ENCODE measurements at regions not wholly inside any gene's neighbourhood (a gene's known extent, or its start where the extent isn't known, plus 50 kb on each side); places are given as distances from the start of the nearest gene placed in this dataset.

GRCh38 chr14:38125481-38126037, 82.1 kb upstream of the SSTR1 start:
- no peak for DNase-seq

GRCh38 chr14:38127356-38127755, 80.3 kb upstream of the SSTR1 start:
- no peak for DNase-seq

DNA sequence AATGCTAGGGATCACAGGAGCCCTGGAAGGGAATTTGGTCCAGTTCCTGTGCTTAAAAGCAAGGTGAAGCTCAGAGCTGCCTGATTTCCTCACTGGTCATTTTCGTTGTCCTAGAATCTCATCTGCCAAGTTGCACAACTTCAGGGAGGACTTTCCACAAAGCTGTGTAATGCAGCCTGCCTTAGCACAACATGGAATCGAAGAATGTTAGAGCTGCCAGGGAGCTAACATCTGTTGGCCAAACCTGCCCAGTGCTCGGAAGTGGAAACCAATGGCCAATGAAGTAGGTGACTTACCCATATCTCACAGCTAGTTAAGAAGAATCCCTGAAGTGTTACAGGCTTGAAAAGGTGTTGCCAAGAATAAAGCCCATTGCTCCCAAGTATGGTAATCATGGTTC, 79.9 kb upstream of the SSTR1 start:
- no peak for DNase-seq

DNA sequence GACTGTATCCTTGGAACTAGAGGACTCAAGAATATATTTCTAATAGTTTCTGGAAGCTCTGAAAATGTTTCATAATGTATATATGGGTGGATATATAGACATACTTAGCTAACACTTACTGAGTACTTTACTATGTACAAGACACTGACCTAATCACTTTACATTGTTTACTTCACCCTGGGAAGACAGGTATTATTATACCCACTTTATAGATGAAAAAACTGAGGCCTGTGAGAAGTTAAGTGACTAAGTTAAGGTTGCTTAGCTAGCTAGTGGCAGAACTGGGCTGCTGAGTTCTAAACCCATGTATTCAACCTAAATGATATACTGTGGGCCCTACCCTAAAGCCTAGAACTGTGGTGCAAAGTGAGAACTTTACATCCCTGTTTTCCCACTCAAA, 79.1 kb upstream of the SSTR1 start:
- DNase-seq: no peak

DNA sequence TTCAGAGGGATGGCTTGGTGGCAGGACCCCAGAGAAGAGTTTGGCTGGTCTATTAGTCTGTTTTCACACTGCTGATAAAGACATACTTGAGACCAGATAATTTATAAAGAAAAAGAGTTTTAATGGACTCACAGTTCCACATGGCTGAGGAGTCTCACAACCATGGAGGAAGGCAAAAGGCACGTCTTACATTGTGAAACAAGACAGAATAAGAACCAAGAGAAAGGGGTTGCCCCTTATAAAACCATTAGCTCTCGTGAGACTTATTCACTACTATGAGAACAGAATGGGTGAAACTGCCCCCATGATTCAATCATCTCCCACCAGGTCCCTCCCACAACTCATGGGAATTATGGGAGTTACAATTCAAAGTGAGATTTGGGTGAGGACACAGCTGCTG, 78.5 kb upstream of the SSTR1 start:
- no peak for DNase-seq

GRCh38 chr14:38129705-38130104, 78.0 kb upstream of the SSTR1 start:
- no peak for DNase-seq

GRCh38 chr14:38134416-38135030, 73.2 kb upstream of the SSTR1 start:
- no peak for DNase-seq

- DNase-seq: no peak
Measured at GRCh38 chr14:38135106-38135867, 72.4 kb upstream of the SSTR1 start.

GRCh38 chr14:38137005-38137404, 70.7 kb upstream of the SSTR1 start:
- DNase-seq: no peak

DNA sequence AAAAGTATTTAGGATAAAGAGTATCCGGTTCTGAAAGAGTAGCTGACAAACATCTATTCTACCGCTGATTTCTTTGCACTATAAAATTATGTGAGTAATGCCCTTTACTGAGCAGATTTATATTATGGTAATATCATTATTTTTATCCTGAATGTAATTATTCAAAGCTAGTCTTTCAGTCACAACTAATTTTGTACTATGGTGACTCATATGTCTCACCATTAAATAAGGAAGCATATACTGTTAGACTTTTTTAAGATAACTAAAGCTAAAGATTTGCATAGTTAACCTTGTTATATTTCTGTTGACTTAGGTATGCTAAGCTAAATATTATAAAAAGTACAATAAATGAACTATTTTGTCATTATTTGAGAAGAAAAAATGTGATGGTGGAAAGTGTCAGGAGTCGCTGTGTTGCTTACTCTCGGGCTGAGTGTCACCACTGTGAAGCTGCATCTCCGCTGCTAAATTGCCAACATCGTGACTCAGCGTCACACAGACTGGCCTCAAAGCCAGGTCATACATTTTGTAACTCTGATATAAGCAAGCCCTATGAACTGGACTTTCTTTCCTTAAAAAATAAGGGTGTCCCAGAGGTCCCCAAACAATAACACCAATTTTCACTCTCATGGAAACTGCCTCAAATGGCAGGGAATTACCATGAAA, 69.1 kb upstream of the SSTR1 start:
- no peak for DNase-seq

DNA sequence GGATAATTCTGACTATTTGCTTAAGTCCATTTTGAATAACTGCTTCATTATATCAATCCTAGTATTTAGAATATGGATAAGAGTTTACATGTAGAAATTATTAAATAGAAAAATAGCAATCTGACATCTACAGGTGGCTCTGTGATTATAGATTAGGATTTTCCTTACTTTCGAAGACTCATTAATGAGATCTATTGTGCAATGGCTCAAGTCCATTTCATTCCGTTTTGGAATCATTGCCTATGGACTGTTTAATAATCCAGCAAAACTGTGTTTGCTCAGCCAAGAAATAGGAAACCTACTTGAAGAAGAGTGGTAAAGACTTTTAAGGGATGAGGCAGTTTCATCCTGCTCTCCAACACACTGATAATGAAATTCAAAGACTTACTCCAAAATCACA, 67.8 kb upstream of the SSTR1 start:
- no peak for DNase-seq

DNA sequence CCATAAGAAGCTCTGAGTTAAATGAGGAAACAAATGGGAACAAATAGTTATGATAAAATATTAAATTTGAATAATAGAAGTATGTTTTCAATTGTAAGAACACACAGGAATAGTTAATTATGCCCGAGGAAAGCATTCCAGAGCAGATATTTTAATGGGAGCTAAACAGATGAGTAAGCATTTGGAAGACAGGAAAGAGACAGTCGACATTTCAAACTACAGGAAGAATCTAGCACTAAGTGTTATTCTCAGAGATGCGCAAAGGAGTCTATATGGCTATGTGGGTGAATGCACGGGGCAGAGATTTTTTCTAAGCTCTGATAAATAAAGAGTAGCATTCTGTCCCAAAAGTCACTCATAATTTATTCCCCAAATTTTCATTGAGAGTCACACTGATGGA, 64.5 kb upstream of the SSTR1 start:
- no peak for DNase-seq

GRCh38 chr14:38143659-38144505, 63.8 kb upstream of the SSTR1 start:
- no peak for DNase-seq

GRCh38 chr14:38145142-38145541, 62.6 kb upstream of the SSTR1 start:
- no peak for DNase-seq

DNA sequence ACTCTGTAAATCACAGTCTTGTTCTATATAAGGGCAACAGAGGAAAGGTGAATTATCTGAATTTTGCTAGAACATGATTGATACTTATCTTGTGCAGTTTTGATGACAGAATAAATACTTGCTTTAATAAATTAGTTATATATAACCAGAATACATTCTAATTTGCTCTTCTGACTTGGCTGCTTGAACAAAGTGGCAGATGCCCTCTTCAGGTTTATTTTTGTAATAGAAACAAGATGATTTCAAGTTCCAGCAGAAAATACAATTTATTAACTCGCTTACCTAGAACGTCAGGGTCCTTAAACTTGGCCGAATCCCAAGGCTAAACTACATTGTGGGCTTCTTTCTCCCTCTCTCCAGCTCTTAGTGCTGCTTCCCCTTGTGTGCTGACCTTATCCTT, 57.6 kb upstream of the SSTR1 start:
- no peak for DNase-seq

Data from NCI-H524 treated with DMSO at 0.1 percent for 48 hours (cell line).